DMS153 treated with DMSO at 0.1 percent for 48 hours (cell line): ENCODE measurements at regions not wholly inside any gene's neighbourhood (a gene's known extent, or its start where the extent isn't known, plus 50 kb on each side); places are given as distances from the start of the nearest gene placed in this dataset.

Experiments
- DNase-seq: peaks from one replicate; lab custom pipeline; 2025; ENCODE audit not compliant: unreplicated experiment; lab: John Stamatoyannopoulos, UW

- no peak for DNase-seq
Observed at GRCh38 chr3:161444694-161445077, 51.9 kb upstream of the OTOL1 start.

DNA sequence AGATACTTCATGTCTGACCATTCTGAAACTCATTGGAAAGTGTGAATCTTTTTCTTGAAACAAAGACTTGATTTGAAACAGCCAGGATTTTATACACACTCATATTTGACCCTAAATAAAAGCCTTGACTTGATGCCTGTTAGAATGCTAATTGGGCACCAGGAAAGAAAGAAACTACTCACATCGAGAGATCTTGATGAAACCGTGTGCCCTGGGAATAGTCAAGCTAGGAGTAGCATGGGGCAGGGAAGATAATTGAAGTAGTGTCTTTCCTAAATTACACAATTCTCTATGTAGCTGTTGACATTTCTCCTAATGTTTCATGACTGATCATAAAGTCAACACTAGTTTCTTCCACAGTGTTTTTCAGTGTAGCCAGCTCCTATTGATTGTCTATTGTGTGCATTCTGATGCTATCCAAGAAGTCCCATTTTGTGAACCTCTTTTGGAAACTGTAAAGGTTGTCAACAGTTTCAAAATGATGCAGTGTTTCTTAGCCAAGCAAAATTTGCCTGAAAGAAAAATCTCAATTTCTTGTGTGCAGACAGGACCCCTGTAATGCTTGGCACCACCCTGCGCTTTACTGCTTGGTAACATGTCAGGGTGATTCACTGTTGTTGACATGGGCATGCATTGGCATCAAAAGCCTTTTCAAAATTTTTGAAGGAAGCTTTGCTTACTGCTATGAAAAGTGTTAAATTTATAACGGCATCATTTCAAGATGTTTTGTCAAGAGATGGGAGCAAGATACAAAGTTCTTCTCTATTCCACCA is 52.5 kb upstream of the OTOL1 start:
- DNase-seq, result no peak

DNA sequence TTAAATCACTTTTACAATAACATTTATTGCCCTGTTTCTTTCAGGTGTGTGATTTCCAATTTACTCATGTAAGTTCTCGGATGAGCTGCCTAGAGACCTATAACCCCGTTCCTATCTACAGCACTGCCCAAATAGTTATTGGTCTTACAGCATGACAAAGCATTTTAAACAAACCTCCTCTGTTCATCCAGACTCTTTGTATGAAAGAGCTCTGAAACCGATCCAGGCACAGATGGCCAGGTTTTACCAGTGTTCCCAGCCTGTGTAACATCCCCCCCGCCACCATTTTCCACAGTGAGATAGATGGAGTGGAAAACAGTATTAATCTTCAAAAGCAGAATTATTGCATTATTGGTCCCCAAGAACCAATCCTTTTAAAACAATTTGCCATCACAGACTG is 59.0 kb upstream of the SPTSSB start:
- no peak for DNase-seq

DNA sequence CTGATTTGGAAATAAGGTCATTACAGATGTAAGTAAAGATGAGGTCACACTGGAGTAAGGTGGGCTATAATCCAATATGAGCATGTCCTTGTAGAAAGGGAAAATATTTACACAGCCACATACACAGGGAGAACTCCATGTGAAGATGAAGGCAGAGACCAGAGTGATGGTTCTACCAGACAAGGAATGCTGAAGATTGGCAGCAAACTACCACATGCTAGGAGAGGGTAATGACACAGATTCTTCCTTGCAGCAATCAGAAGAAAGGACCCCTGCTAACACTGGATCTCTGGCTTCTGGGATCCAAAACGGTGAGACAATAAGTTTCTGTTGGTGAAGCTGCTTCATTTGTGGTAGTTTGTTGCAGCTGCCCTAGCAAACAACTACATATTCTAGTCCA is 56.0 kb upstream of the SPTSSB start:
- DNase-seq, result no peak

DNA sequence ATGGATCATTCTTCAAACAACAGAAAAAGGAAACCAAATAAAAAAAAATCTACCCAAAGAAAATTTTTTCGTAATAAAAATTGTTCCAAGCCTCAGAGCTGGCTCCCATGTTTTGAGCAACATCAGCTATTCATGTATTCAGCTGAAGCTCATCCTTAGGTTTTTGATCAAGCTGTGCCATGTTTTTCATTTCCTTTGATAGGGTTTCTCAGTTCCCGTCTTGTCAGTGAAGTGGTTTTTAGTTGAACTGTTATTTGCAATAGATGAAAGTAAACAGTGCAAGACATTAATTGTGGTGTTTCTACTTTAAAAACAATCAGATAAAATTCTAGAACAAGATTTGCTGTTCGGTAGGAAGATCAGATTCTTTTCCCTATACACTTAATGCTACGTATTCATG is 55.4 kb upstream of the SPTSSB start:
- no peak for DNase-seq

- peak; percentile 36 for DNase-seq
Observed at GRCh38 chr3:161423911-161424522, 52.7 kb upstream of the SPTSSB start.

- DNase-seq, result no peak
Observed at GRCh38 chr3:161422171-161422700, 50.9 kb upstream of the SPTSSB start.
